Left lung (tissue), 4 donors: ENCODE measurements at regions not wholly inside any gene's neighbourhood (a gene's known extent, or its start where the extent isn't known, plus 50 kb on each side); places are given as distances from the start of the nearest gene placed in this dataset.

Experiments
- ATAC-seq: fragments of 200-7000 bp; cut with Tn5 transposase; one replicate; pipeline ENCODE4 v1.9.1; 2020; ENCODE audit warnings: moderate library complexity
- DNase-seq, 4 donors: peaks; one replicate each; pipeline ENCODE4 v3.0.0-alpha.2; 2013 to 2020
- H3K27ac ChIP-seq, 2 donors: fragments of 200-600 bp; sonication (generic) in 1 of 2; one replicate each; pipeline versions ENCODE4 v1.5.0 to v1.8.0; 2020 to 2021
- H3K27me3 ChIP-seq, 2 donors: fragments of 200-600 bp; sonication (generic) in 1 of 2; one replicate each; pipeline versions ENCODE4 v1.5.0 to v1.8.0; 2020 to 2021
- H3K36me3 ChIP-seq, 2 donors: fragments of 200-600 bp; sonication (generic) in 1 of 2; one replicate each; pipeline versions ENCODE4 v1.5.0 to v1.8.0; 2020 to 2021
- H3K4me1 ChIP-seq, 2 donors: fragments of 200-600 bp; one replicate each; pipeline ENCODE4 v1.8.0; 2021
- H3K4me3 ChIP-seq, 2 donors: fragments of 200-600 bp; sonication (generic) in 1 of 2; one replicate each; pipeline versions ENCODE4 v1.5.0 to v1.8.0; 2020 to 2021; ENCODE audit warnings: mild to moderate bottlenecking in 1 of 2
- H3K9me3 ChIP-seq, 2 donors: fragments of 200-600 bp; sonication (generic) in 1 of 2; one replicate each; pipeline versions ENCODE4 v1.5.0 to v1.8.0; 2020 to 2021
- CTCF ChIP-seq, 2 donors: fragments of 200-600 bp; sonication (generic) in 1 of 2; IDR thresholded peaks; one replicate each; pipeline versions ENCODE4 v1.5.0 to v1.8.0; 2021; ENCODE audit warnings: antibody characterized with exemption in 2 of 2
- intact Hi-C, 2 donors: fragments of 100-400 bp; cut with DNase I; formaldehyde crosslinking; loops; one replicate each; pipeline versions ENCODE4 v1.11.2 to v1.14.2; 2022
- donor health status: DM: no; HTN: yes; CAD: no.
- donor health status: DM: no; HTN: no; CAD: no.

- H3K36me3 ChIP-seq, result no peaks in the 10 kb centered on the region
- intact Hi-C loops, result no loop called here
- H3K27ac ChIP-seq, result no peak overlapping the region
- peaks cover 0 to 13% of the 10 kb centered on the region in 2 donors for H3K9me3 ChIP-seq
- no peaks in the 10 kb centered on the region for H3K4me1 ChIP-seq
- ATAC-seq (no peak), DNase-seq (no peak)
- no peak overlapping the region for H3K4me3 ChIP-seq
- no peak for TF ChIP-seq CTCF (IDR thresholded peaks at IDR 0.05)
- H3K27me3 ChIP-seq, result no peaks in the 10 kb centered on the region
Measured at GRCh38 chr6:84371681-84372080, 144.2 kb upstream of the CEP162 start.

DNA sequence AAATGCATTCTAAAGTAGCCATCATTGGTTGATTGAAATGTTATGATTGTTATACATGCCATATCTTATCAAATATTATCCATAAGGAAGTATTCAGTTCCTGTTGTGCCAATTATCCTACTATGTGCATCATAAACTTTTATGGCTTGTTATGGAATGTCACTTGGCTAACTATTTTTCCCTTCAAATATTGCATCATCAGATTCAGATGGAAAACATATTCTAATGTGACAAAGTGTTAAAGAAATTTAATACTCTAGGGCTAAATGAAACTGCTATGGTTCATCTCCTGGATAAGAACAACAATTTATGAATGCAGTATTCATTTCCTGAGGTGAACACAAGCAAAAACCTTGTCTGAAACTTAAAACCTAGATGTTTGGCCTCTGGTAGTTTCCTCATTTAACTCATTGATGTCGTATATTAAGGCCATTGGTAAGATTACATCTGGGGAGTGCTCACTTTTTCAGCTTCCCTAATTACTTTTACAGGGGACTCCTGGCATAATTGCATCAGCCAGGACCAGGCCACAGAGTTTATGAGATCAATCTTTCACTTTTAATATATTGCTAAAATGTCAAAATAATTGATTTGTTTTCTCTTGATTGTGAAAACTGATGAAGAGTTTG is 134.9 kb upstream of the CEP162 start:
- DNase-seq, result no peak
- intact Hi-C loops, result no loop called here

GRCh38 chr6:84361372-84362192 is 134.1 kb upstream of the CEP162 start:
- Histone ChIP-seq H3K9me3 (no peaks in the 10 kb centered on the region), H3K27ac (no peak overlapping the region), H3K4me3 (no peak overlapping the region), H3K27me3 (no peaks in the 10 kb centered on the region), H3K4me1 (no peaks in the 10 kb centered on the region), H3K36me3 (no peaks in the 10 kb centered on the region)
- intact Hi-C loops, result no loop called here
- DNase-seq (no peak), ATAC-seq (no peak)
- no peak for TF ChIP-seq CTCF (IDR thresholded peaks at IDR 0.05)

More for the DNA sequence above, 134.9 kb upstream of the CEP162 start:
- Histone ChIP-seq H3K27ac (no peak overlapping the region), H3K27me3 (no peaks in the 10 kb centered on the region), H3K9me3 (no peaks in the 10 kb centered on the region), H3K4me3 (no peak overlapping the region), H3K4me1 (no peaks in the 10 kb centered on the region), H3K36me3 (no peaks in the 10 kb centered on the region)
- TF ChIP-seq CTCF (IDR thresholded peaks at IDR 0.05), result no peak
- no peak for ATAC-seq

GRCh38 chr6:84360039-84360438 is 132.6 kb upstream of the CEP162 start:
- H3K4me3 ChIP-seq, result no peak overlapping the region
- ATAC-seq, result no peak
- intact Hi-C loops, result no loop called here
- H3K4me1 ChIP-seq, result no peaks in the 10 kb centered on the region
- no peak for TF ChIP-seq CTCF (IDR thresholded peaks at IDR 0.05)
- H3K9me3 ChIP-seq, result no peaks in the 10 kb centered on the region
- DNase-seq, result no peak
- H3K36me3 ChIP-seq, result no peaks in the 10 kb centered on the region
- no peak overlapping the region for H3K27ac ChIP-seq
- no peaks in the 10 kb centered on the region for H3K27me3 ChIP-seq

DNA sequence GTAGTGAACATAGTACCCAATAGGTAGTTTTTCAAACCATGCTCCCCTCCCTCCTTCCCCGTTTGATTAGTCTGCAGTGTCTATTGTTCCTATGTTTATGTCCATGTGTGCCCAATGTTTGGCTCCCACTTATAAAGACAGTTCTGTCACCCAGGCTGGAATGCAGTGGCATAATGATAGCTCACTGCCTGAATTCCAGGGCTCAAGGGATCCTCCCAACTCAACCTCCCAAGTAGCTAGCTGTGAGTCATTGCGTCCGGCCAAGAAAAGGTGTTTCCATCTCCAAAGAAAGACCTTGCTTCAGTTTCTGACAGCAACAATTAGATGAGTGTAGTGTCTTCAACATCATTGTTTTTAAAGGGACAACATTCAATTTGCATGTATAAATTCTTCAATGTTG is 131.1 kb upstream of the CEP162 start:
- ATAC-seq (no peak), DNase-seq (no peak)
- Histone ChIP-seq H3K27ac (no peak overlapping the region), H3K27me3 (no peaks in the 10 kb centered on the region), H3K36me3 (no peaks in the 10 kb centered on the region), H3K9me3 (no peaks in the 10 kb centered on the region), H3K4me1 (no peaks in the 10 kb centered on the region), H3K4me3 (no peak overlapping the region)
- no peak for TF ChIP-seq CTCF (IDR thresholded peaks at IDR 0.05)
- intact Hi-C loops, result no loop called here
